Liver (tissue), 3 donors: ENCODE measurements at regions not wholly inside any gene's neighbourhood (a gene's known extent, or its start where the extent isn't known, plus 50 kb on each side); places are given as distances from the start of the nearest gene placed in this dataset.

Source experiments
- CTCF ChIP-seq: fragments of 150-350 bp; IDR thresholded peaks from 2 replicates; pipeline ENCODE4 v1.5.1; 2017; ENCODE audit warnings: improper control_type of control experiment, low read depth, low read length; ENCODE audit not compliant: missing input control
- MAX ChIP-seq: IDR thresholded peaks from 2 replicates; pipeline ENCODE4 v1.6.1; 2016; ENCODE audit warnings: antibody characterized with exemption
- RAD21 ChIP-seq, 2 donors: IDR thresholded peaks; 2 replicates each; pipeline ENCODE4 v1.6.1; 2016; ENCODE audit warnings: antibody characterized with exemption in 2 of 2, mild to moderate bottlenecking in 2 of 2
- SP1 ChIP-seq: IDR thresholded peaks from 2 replicates; pipeline ENCODE4 v1.6.1; 2018; ENCODE audit warnings: antibody characterized with exemption, mild to moderate bottlenecking
- donor health status: healthy.
- donor health status: healthy.

GRCh38 chr14:56900726-56901125 is 90.4 kb upstream of the OTX2 start:
- TF ChIP-seq CTCF (no peak), MAX (no peak), RAD21 (IDR thresholded peaks at IDR 0.05) (no peak), SP1 (no peak)
